ENCODE measurements at regions not wholly inside any gene's neighbourhood (a gene's known extent, or its start where the extent isn't known, plus 50 kb on each side); places are given as distances from the start of the nearest gene placed in this dataset.

DNA sequence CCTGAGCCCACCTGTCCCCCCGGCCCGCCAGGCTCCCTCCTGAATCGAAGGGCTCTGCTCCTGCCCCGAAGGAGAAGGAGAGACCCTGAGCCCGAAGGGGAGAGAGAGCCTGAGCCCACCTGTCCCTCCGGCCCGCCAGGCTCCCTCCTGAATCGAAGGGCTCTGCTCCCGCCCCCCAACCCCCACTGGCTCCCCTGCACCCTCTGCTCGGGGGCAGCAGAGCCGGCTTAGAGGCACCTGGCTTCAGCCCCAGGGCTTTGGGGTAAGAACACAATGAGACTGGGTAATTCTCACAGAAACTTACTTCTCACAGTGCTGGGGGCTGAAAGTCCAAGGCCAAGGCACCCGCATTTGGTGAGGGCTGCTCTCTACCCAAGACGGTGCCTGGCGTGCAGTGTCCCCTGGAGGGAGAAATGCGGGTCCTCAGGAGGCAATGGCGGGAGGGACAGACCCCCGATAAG is 53.1 kb upstream of the FBRSL1 start:
- TF ChIP-seq POLR2AphosphoS5 (IDR thresholded peaks at IDR 0.05) (no peak), EP300 (IDR thresholded peaks at IDR 0.05) (no peak), POLR2A (IDR thresholded peaks at IDR 0.05) (no peak)
- TF ChIP-seq, protein P1, sequence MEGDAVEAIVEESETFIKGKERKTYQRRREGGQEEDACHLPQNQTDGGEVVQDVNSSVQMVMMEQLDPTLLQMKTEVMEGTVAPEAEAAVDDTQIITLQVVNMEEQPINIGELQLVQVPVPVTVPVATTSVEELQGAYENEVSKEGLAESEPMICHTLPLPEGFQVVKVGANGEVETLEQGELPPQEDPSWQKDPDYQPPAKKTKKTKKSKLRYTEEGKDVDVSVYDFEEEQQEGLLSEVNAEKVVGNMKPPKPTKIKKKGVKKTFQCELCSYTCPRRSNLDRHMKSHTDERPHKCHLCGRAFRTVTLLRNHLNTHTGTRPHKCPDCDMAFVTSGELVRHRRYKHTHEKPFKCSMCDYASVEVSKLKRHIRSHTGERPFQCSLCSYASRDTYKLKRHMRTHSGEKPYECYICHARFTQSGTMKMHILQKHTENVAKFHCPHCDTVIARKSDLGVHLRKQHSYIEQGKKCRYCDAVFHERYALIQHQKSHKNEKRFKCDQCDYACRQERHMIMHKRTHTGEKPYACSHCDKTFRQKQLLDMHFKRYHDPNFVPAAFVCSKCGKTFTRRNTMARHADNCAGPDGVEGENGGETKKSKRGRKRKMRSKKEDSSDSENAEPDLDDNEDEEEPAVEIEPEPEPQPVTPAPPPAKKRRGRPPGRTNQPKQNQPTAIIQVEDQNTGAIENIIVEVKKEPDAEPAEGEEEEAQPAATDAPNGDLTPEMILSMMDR (IDR thresholded peaks at IDR 0.05), result no peak
- Histone ChIP-seq H3K27me3 (peaks cover 0 to 5% (median 0%) of the 10 kb centered on the region in 4 donors), H3K4me3 (no peak overlapping the region), H3K27ac (no peak overlapping the region), H3K36me3 (no peaks in the 10 kb centered on the region), H3K9me3 (no peaks in the 10 kb centered on the region), H3K4me1 (peaks cover 0 to 3% (median 3%) of the 10 kb centered on the region in 4 donors)
- ATAC-seq (ENCODE audit: low FRiP score in 2 of 2) (no peak), DNase-seq (peak in 1 of 2 donors; percentile 48)
- 83 to 86% methylated on average over 4 to 15 of the region's 17 CpGs for WGBS, 2 donors

- Histone ChIP-seq H3K4me3 (no peak overlapping the region), H3K9me3 (no peaks in the 10 kb centered on the region), H3K27ac (no peak overlapping the region), H3K4me1 (peaks cover 2 to 5% (median 3%) of the 10 kb centered on the region in 4 donors), H3K27me3 (peaks cover 0 to 7% (median 0%) of the 10 kb centered on the region in 4 donors), H3K36me3 (no peaks in the 10 kb centered on the region)
- ATAC-seq (ENCODE audit: low FRiP score in 2 of 2) (no peak), DNase-seq (peak in 1 of 2 donors; percentile 67)
- WGBS, 2 donors, result 95 to 96% methylated on average over 33 to 39 of the region's 39 CpGs
- TF ChIP-seq EP300 (IDR thresholded peaks at IDR 0.05) (no peak), POLR2AphosphoS5 (IDR thresholded peaks at IDR 0.05) (no peak), POLR2A (IDR thresholded peaks at IDR 0.05) (no peak)
- TF ChIP-seq, protein P1 (IDR thresholded peaks at IDR 0.05), result no peak
Observed at GRCh38 chr12:132435486-132436187, 54.3 kb upstream of the FBRSL1 start.

- no peak overlapping the region for H3K4me3 ChIP-seq
- peaks cover 0 to 10% (median 4%) of the 10 kb centered on the region in 4 donors for H3K27me3 ChIP-seq
- H3K9me3 ChIP-seq, result no peaks in the 10 kb centered on the region
- ATAC-seq (ENCODE audit: low FRiP score in 2 of 2) (peak in 1 of 2 donors; percentile 21), DNase-seq (peak in 1 of 2 donors; percentile 79)
- TF ChIP-seq POLR2A (IDR thresholded peaks at IDR 0.05) (no peak), EP300 (IDR thresholded peaks at IDR 0.05) (no peak)
- no peak overlapping the region for H3K27ac ChIP-seq
- peaks cover 14 to 23% (median 21%) of the 10 kb centered on the region in 4 donors for H3K4me1 ChIP-seq
- WGBS, 2 donors, result 77 to 80% methylated on average over 1 to 32 of the region's 35 CpGs
- H3K36me3 ChIP-seq, result no peaks in the 10 kb centered on the region
Observed at GRCh38 chr12:132433641-132434395, 56.1 kb upstream of the FBRSL1 start.

DNA sequence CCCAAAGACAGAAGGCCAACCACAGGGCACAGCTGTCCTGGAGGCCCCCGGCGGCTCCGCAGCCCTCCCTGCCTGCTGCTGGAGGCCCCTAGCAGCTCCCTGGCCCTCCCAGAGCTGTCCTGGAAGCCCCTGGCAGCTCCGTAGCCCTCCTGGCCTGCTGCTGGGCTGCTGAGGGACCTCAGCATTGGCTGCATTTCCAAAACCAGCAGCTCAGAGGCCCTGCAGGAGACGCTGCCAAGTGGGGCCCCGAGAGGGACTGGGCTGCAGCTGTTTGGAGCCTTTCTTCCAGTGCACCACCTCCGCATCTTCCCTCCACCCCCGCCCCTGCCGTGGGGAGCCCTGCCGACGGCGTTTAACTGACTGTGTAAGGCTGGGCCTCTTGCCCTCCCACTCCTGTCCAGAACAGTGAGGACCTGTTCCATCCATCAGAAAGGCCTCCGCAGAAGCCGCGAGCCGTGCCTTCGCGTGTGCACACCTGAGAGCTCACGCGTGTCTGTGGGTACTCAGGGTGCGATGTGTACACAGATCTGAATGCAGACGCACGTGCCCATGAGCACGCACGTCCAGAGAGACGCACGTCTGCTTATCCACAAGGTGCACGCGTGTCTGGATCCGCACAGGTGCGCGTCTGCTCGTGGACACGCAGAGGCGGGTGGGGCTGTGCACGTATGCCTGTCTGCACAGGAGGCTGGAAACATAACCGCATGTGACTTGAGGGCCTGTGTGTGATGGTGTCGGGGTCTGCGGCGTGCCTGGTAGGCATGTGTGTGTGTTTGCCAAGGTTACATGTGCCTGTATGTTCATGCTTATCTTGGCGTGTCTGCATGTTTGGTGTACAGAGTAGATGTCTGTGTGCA is 57.0 kb upstream of the FBRSL1 start:
- H3K4me3 ChIP-seq, result no peak overlapping the region
- H3K36me3 ChIP-seq, result no peaks in the 10 kb centered on the region
- no peak for TF ChIP-seq POLR2A (IDR thresholded peaks at IDR 0.05)
- no peak for TF ChIP-seq POLR2AphosphoS5 (IDR thresholded peaks at IDR 0.05)
- TF ChIP-seq, protein P1 (IDR thresholded peaks at IDR 0.05), result no peak
- TF ChIP-seq EP300 (IDR thresholded peaks at IDR 0.05), result no peak
- WGBS, 2 donors, result 81% methylated on average over 35 to 36 of the region's 41 CpGs
- ATAC-seq (ENCODE audit: low FRiP score in 2 of 2) (no peak), DNase-seq (peak in 1 of 2 donors; percentile 75)
- peaks cover 0 to 10% (median 4%) of the 10 kb centered on the region in 4 donors for H3K27me3 ChIP-seq
- no peaks in the 10 kb centered on the region for H3K9me3 ChIP-seq
- H3K27ac ChIP-seq, result no peak overlapping the region
- H3K4me1 ChIP-seq, result peaks cover 14 to 27% (median 24%) of the 10 kb centered on the region in 4 donors

Data from upper lobe of left lung (tissue), 6 donors.